Liver (tissue), 8 donors: ENCODE measurements at regions not wholly inside any gene's neighbourhood (a gene's known extent, or its start where the extent isn't known, plus 50 kb on each side); places are given as distances from the start of the nearest gene placed in this dataset.

Source experiments
- DNase-seq: peaks from one replicate; pipeline ENCODE4 v3.0.0-alpha.2; 2017; ENCODE audit warnings: low spot score
- H3K27ac ChIP-seq, 2 donors: one replicate each; pipeline ENCODE4 v1.7.0; 2013; ENCODE audit warnings: inconsistent platforms in 2 of 2, low read length in 2 of 2, control low read depth in 1 of 2, low read depth in 1 of 2, mild to moderate bottlenecking in 1 of 2
- H3K27me3 ChIP-seq, 4 donors: one replicate each; pipeline versions ENCODE4 v1.6.1 to v1.7.0; 2013; ENCODE audit warnings: low read length in 3 of 4, inconsistent platforms in 1 of 4, mild to moderate bottlenecking in 1 of 4, moderate library complexity in 1 of 4; ENCODE audit not compliant: control insufficient read depth in 4 of 4, insufficient read depth in 4 of 4
- H3K36me3 ChIP-seq, 4 donors: one replicate each; pipeline versions ENCODE4 v1.6.1 to v1.7.0; 2013; ENCODE audit warnings: low read length in 3 of 4, mild to moderate bottlenecking in 3 of 4, low read depth in 1 of 4, moderate library complexity in 1 of 4; ENCODE audit not compliant: control insufficient read depth in 4 of 4, insufficient read depth in 3 of 4
- H3K4me1 ChIP-seq, 4 donors: one replicate each; pipeline versions ENCODE4 v1.6.1 to v1.7.0; 2013; ENCODE audit warnings: low read length in 3 of 4, mild to moderate bottlenecking in 3 of 4, moderate library complexity in 1 of 4; ENCODE audit not compliant: control insufficient read depth in 4 of 4, insufficient read depth in 4 of 4
- H3K4me3 ChIP-seq, 3 donors: one replicate each; pipeline versions ENCODE4 v1.6.1 to v1.7.0; 2013; ENCODE audit warnings: low read length in 3 of 3, control low read depth in 1 of 3, low read depth in 1 of 3, mild to moderate bottlenecking in 1 of 3
- H3K9ac ChIP-seq, 2 donors: one replicate each; pipeline ENCODE4 v1.7.0; 2013; ENCODE audit warnings: low read length in 2 of 2, mild to moderate bottlenecking in 2 of 2, moderate library complexity in 2 of 2, control low read depth in 1 of 2, low read depth in 1 of 2
- H3K9me3 ChIP-seq, 4 donors: one replicate each; pipeline versions ENCODE4 v1.6.1 to v1.7.0; 2013; ENCODE audit warnings: low read length in 3 of 4; ENCODE audit not compliant: control insufficient read depth in 4 of 4
- EGR1 ChIP-seq, 2 donors: IDR thresholded peaks; 2 replicates each; pipeline ENCODE4 v1.6.1; 2016 to 2018; ENCODE audit warnings: antibody characterized with exemption in 2 of 2, low read depth in 2 of 2
- FOXA1 ChIP-seq: IDR thresholded peaks from 2 replicates; pipeline ENCODE4 v1.6.1; 2016; ENCODE audit warnings: antibody characterized with exemption
- FOXA2 ChIP-seq: IDR thresholded peaks from 2 replicates; pipeline ENCODE4 v1.6.1; 2016; ENCODE audit warnings: antibody characterized with exemption
- GABPA ChIP-seq, 2 donors: IDR thresholded peaks in 1 of 2; conservative IDR thresholded peaks in 1 of 2; 2 replicates each; pipeline ENCODE4 v1.6.1; 2016; ENCODE audit warnings: antibody characterized with exemption in 2 of 2, mild to moderate bottlenecking in 1 of 2, moderate library complexity in 1 of 2
- HNF4G ChIP-seq: IDR thresholded peaks from 2 replicates; pipeline ENCODE4 v1.6.1; 2016; ENCODE audit warnings: antibody characterized with exemption
- NR2F2 ChIP-seq: IDR thresholded peaks from 2 replicates; pipeline ENCODE4 v1.6.1; 2016; ENCODE audit warnings: antibody characterized with exemption
- RAD21 ChIP-seq, 2 donors: IDR thresholded peaks; 2 replicates each; pipeline ENCODE4 v1.6.1; 2016; ENCODE audit warnings: antibody characterized with exemption in 2 of 2, mild to moderate bottlenecking in 2 of 2
- YY1 ChIP-seq: IDR thresholded peaks from 2 replicates; pipeline ENCODE4 v1.6.1; 2016; ENCODE audit warnings: antibody characterized with exemption, mild to moderate bottlenecking
- WGBS: extraction: QIAGEN DNeasy Blood & Tissue Kit; methylation state at CpG from one replicate; pipeline ENCODE4 v1.1.7; 2013; 5-methylcytosine and 5-hydroxymethylcytosine counted together
- TF ChIP-seq, protein P1 (sequence below): fragments of 150-350 bp; IDR thresholded peaks from 2 replicates; pipeline ENCODE4 v1.5.1; 2017; ENCODE audit warnings: improper control_type of control experiment, low read depth, low read length; ENCODE audit not compliant: missing input control
- TF ChIP-seq, protein P2 (sequence below): IDR thresholded peaks from 2 replicates; pipeline ENCODE4 v1.6.1; 2016; ENCODE audit warnings: antibody characterized with exemption
- TF ChIP-seq, protein P3 (sequence below): IDR thresholded peaks from 2 replicates; pipeline ENCODE4 v1.6.1; 2016; ENCODE audit warnings: antibody characterized with exemption, mild to moderate bottlenecking
- donor health status: healthy.
- donor health status: healthy.
- donor health status: healthy.
- donor health status: healthy.
- donor health status: healthy.

DNA sequence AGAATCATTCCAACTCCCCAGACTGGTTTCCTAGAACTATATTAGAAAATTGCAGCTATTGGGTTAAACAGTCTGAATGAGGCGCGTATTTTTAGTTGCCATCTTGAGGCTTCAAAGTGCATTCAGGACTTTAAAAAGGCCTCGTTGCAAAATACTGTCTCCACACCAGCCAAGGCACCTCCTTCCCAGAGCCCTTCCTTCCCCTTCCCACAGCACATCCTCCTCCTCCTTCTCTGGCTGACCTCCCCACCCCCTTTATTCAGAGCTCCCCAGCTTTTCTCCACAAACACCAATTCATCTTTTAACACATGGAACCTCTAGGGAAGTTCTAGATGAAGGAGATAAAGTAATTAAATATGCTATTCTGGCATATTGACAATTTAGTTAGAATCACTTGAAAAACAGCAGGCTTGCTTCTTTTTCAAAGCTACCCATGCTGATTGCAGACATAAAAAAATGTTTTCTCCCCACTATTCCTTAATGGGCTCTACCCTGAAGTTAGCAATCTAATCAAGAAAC lies 90.3 kb downstream of the RTP5 start:
- Histone ChIP-seq H3K27ac (no peak overlapping the region), H3K4me1 (no peaks in the 10 kb centered on the region), H3K9me3 (no peaks in the 10 kb centered on the region), H3K4me3 (no peak overlapping the region), H3K9ac (no peak overlapping the region), H3K36me3 (no peaks in the 10 kb centered on the region), H3K27me3 (no peaks in the 10 kb centered on the region)
- WGBS, result 80% methylated on average over 3 of the region's 3 CpGs
- DNase-seq, result no peak
- TF ChIP-seq FOXA2, result no peak
- TF ChIP-seq NR2F2, result no peak
- TF ChIP-seq, protein P1, sequence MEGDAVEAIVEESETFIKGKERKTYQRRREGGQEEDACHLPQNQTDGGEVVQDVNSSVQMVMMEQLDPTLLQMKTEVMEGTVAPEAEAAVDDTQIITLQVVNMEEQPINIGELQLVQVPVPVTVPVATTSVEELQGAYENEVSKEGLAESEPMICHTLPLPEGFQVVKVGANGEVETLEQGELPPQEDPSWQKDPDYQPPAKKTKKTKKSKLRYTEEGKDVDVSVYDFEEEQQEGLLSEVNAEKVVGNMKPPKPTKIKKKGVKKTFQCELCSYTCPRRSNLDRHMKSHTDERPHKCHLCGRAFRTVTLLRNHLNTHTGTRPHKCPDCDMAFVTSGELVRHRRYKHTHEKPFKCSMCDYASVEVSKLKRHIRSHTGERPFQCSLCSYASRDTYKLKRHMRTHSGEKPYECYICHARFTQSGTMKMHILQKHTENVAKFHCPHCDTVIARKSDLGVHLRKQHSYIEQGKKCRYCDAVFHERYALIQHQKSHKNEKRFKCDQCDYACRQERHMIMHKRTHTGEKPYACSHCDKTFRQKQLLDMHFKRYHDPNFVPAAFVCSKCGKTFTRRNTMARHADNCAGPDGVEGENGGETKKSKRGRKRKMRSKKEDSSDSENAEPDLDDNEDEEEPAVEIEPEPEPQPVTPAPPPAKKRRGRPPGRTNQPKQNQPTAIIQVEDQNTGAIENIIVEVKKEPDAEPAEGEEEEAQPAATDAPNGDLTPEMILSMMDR, result no peak
- no peak for TF ChIP-seq YY1
- no peak for TF ChIP-seq EGR1 (IDR thresholded peaks at IDR 0.05; ENCODE audit: low read depth in 2 of 2)
- TF ChIP-seq, protein P2, sequence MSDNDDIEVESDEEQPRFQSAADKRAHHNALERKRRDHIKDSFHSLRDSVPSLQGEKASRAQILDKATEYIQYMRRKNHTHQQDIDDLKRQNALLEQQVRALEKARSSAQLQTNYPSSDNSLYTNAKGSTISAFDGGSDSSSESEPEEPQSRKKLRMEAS, result no peak
- no peak for TF ChIP-seq FOXA1

- Histone ChIP-seq H3K27me3 (no peaks in the 10 kb centered on the region), H3K4me1 (no peaks in the 10 kb centered on the region), H3K4me3 (no peak overlapping the region), H3K9me3 (no peaks in the 10 kb centered on the region), H3K27ac (no peak overlapping the region), H3K9ac (no peak overlapping the region), H3K36me3 (no peaks in the 10 kb centered on the region)
- 97% methylated on average over 9 of the region's 9 CpGs for WGBS
- no peak for DNase-seq
- TF ChIP-seq RAD21 (IDR thresholded peaks at IDR 0.05) (no peak), GABPA (IDR thresholded peaks at IDR 0.05 in 1 of 2, conservative IDR thresholded peaks at IDR 0.05 in 1 of 2) (no peak), HNF4G (no peak), FOXA2 (no peak), FOXA1 (no peak), YY1 (no peak)
- TF ChIP-seq, protein P3, sequence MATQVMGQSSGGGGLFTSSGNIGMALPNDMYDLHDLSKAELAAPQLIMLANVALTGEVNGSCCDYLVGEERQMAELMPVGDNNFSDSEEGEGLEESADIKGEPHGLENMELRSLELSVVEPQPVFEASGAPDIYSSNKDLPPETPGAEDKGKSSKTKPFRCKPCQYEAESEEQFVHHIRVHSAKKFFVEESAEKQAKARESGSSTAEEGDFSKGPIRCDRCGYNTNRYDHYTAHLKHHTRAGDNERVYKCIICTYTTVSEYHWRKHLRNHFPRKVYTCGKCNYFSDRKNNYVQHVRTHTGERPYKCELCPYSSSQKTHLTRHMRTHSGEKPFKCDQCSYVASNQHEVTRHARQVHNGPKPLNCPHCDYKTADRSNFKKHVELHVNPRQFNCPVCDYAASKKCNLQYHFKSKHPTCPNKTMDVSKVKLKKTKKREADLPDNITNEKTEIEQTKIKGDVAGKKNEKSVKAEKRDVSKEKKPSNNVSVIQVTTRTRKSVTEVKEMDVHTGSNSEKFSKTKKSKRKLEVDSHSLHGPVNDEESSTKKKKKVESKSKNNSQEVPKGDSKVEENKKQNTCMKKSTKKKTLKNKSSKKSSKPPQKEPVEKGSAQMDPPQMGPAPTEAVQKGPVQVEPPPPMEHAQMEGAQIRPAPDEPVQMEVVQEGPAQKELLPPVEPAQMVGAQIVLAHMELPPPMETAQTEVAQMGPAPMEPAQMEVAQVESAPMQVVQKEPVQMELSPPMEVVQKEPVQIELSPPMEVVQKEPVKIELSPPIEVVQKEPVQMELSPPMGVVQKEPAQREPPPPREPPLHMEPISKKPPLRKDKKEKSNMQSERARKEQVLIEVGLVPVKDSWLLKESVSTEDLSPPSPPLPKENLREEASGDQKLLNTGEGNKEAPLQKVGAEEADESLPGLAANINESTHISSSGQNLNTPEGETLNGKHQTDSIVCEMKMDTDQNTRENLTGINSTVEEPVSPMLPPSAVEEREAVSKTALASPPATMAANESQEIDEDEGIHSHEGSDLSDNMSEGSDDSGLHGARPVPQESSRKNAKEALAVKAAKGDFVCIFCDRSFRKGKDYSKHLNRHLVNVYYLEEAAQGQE, result no peak
- TF ChIP-seq, protein P2, result no peak
- TF ChIP-seq, protein P1, result no peak
These were observed 91.9 kb downstream of the RTP5 start for GRCh38 chr2:241961454-241961853.
